Transverse colon (tissue), 4 donors: ENCODE measurements at regions not wholly inside any gene's neighbourhood (a gene's known extent, or its start where the extent isn't known, plus 50 kb on each side); places are given as distances from the start of the nearest gene placed in this dataset.

Experiments used
- CTCF ChIP-seq, 5 experiments: fragments of 200-600 bp in 3 of 5; fragments of 450-650 bp in 2 of 5; sonication (generic) in 3 of 5; IDR thresholded peaks; 1 replicate in 2 of 5; 2 replicates in 3 of 5; pipeline ENCODE4 v1.5.1; 2016 to 2017; ENCODE audit warnings: antibody characterized with exemption in 5 of 5, inconsistent platforms in 3 of 5, mild to moderate bottlenecking in 2 of 5, moderate library complexity in 1 of 5
- EP300 ChIP-seq: sonication (generic); formaldehyde crosslinking; IDR thresholded peaks from one replicate; pipeline ENCODE4 v1.6.1; 2017; ENCODE audit warnings: antibody characterized with exemption, low read depth
- POLR2AphosphoS5 ChIP-seq, 3 donors: sonication (generic); formaldehyde crosslinking; IDR thresholded peaks; one replicate each; pipeline ENCODE4 v1.6.1; 2016; ENCODE audit warnings: antibody characterized with exemption in 3 of 3

- TF ChIP-seq CTCF (IDR thresholded peaks at IDR 0.05), result no peak
- no peak for TF ChIP-seq POLR2AphosphoS5 (IDR thresholded peaks at IDR 0.05)
- TF ChIP-seq EP300, result no peak
Measured at GRCh38 chr3:110910346-110910955, 161.2 kb upstream of the NECTIN3 start.
